HepG2 (cell line): ENCODE measurements at regions not wholly inside any gene's neighbourhood (a gene's known extent, or its start where the extent isn't known, plus 50 kb on each side); places are given as distances from the start of the nearest gene placed in this dataset.

ENCODE experiments used
- ATAC-seq: fragments of 200-7000 bp; cut with Tn5 transposase; 3 replicates; pipeline ENCODE4 v1.9.1; 2020; ENCODE audit warnings: mild to moderate bottlenecking, moderate library complexity
- BruUV-seq: library from RNA; stranded (reverse); fragments of 400-500 nt; replicated peaks from 2 replicates; lab custom pipeline; 2021; lab: Mats Ljungman, UMichigan
- CTCF ChIA-PET: fragments of 300-600 bp; formaldehyde crosslinking; extraction: SDS; loops from one replicate; lab custom pipeline; 2021; ENCODE audit warnings: low total read pairs, inconsistent platforms, low intra/inter-chr PET ratio; lab: Yijun Ruan, JAX
- POLR2A ChIA-PET: fragments of 350-600 bp; sonication (Branson Sonifier 250); formaldehyde crosslinking; loops from one replicate; lab custom pipeline; 2020; ENCODE audit warnings: antibody characterized with exemption, inconsistent platforms; lab: Yijun Ruan, JAX
- DNase-seq: peaks from one replicate; pipeline ENCODE4 v3.0.0-alpha.2; 2015; ENCODE audit warnings: low spot score
- FAIRE-seq: peaks from 3 replicates; lab custom pipeline; 2011; peaks lifted over from hg19 to GRCh38; lab: Jason Lieb, UNC
- H2AFZ ChIP-seq: one replicate; pipeline ENCODE4 v1.6.1; 2011; ENCODE audit warnings: low read length, inconsistent platforms
- H3K27ac ChIP-seq: fragments of 300-600 bp; 3 replicates; pipeline ENCODE4 v1.8.0; 2011; ENCODE audit warnings: mixed run types, mild to moderate bottlenecking, mixed read lengths, low read length, inconsistent platforms; ENCODE audit not compliant: insufficient read depth; ENCODE audit errors: extremely low read length
- H3K27me3 ChIP-seq, 2 experiments: fragments of 200-600 bp in 1 of 2; 2 replicates in 1 of 2; 3 replicates in 1 of 2; pipeline versions ENCODE4 v1.6.0 to v1.8.0; 2011; ENCODE audit warnings: low read length in 2 of 2, mild to moderate bottlenecking in 2 of 2, moderate library complexity in 2 of 2, inconsistent platforms in 1 of 2; ENCODE audit not compliant: insufficient read depth in 2 of 2, control insufficient read depth in 1 of 2
- H3K36me3 ChIP-seq, 2 experiments: fragments of 200-600 bp in 1 of 2; replicated peaks in 1 of 2; 2 replicates in 1 of 2; 3 replicates in 1 of 2; pipeline versions ENCODE4 v1.5.1 to v1.8.0; 2011; ENCODE audit warnings: low read length in 2 of 2, inconsistent platforms in 1 of 2; ENCODE audit not compliant: insufficient read depth in 2 of 2, control insufficient read depth in 1 of 2
- H3K4me1 ChIP-seq: 2 replicates; pipeline ENCODE4 v1.5.1; 2012; ENCODE audit warnings: low read length, inconsistent platforms; ENCODE audit not compliant: insufficient read depth
- H3K4me2 ChIP-seq: 2 replicates; pipeline ENCODE4 v1.6.0; 2011; ENCODE audit warnings: low read depth, low read length, inconsistent platforms
- H3K4me3 ChIP-seq, 3 experiments: fragments of 200-600 bp in 1 of 3; sonication (generic), shearing (Covaris generic) in 1 of 3; replicated peaks in 1 of 3; 2 replicates each; pipeline ENCODE4 v1.5.1; 2011 to 2016; ENCODE audit warnings: low read length in 3 of 3, inconsistent platforms in 2 of 3, low read depth in 2 of 3, mild to moderate bottlenecking in 2 of 3, control low read depth in 1 of 3, mixed read lengths in 1 of 3; ENCODE audit not compliant: insufficient read depth in 1 of 3
- H3K79me2 ChIP-seq: one replicate; pipeline ENCODE4 v1.6.1; 2011; ENCODE audit warnings: low read length, inconsistent platforms; ENCODE audit not compliant: insufficient read depth
- H3K9ac ChIP-seq: 2 replicates; pipeline ENCODE4 v1.6.0; 2011; ENCODE audit warnings: mild to moderate bottlenecking, low read depth, low read length, inconsistent platforms; ENCODE audit not compliant: insufficient read depth
- H3K9me3 ChIP-seq: 2 replicates; pipeline ENCODE4 v1.5.1; 2012; ENCODE audit warnings: mild to moderate bottlenecking, low read length
- H4K20me1 ChIP-seq: 2 replicates; pipeline ENCODE4 v1.6.0; 2011; ENCODE audit warnings: inconsistent platforms, mild to moderate bottlenecking, low read length, moderate library complexity; ENCODE audit not compliant: insufficient read depth
- ARID5B ChIP-seq: IDR thresholded peaks from 2 replicates; pipeline ENCODE4 v1.4.0; 2020; ENCODE audit warnings: mild to moderate bottlenecking, missing genetic modification reagents
- EED ChIP-seq: sonication (generic); formaldehyde crosslinking; IDR thresholded peaks from 2 replicates; pipeline ENCODE4 v1.5.0; 2020; ENCODE audit warnings: mild to moderate bottlenecking, missing genetic modification reagents
- FOXO4 ChIP-seq: sonication (generic); formaldehyde crosslinking; conservative IDR thresholded peaks from 2 replicates; pipeline ENCODE4 v1.8.1; 2023; ENCODE audit warnings: missing genetic modification reagents
- HOMEZ ChIP-seq: IDR thresholded peaks from 2 replicates; pipeline ENCODE4 v1.6.1; 2016; ENCODE audit warnings: low read depth
- IRF2 ChIP-seq: IDR thresholded peaks from 2 replicates; pipeline ENCODE4 v1.6.1; 2018; ENCODE audit warnings: missing genetic modification reagents, missing compliant biosample characterization
- RBM39 ChIP-seq: fragments of 200-400 bp; formaldehyde crosslinking; IDR thresholded peaks from one replicate; pipeline ENCODE4 v1.6.1; 2018; ENCODE audit warnings: antibody characterized with exemption, mild to moderate bottlenecking, low read depth, low read length; ENCODE audit not compliant: poor library complexity, severe bottlenecking
- SAP130 ChIP-seq: IDR thresholded peaks from 2 replicates; pipeline ENCODE4 v1.6.1; 2016; ENCODE audit warnings: low read depth
- SMARCE1 ChIP-seq: fragments of 450-650 bp; IDR thresholded peaks from 2 replicates; pipeline ENCODE4 v1.6.1; 2017; ENCODE audit warnings: borderline replicate concordance
- TEAD2 ChIP-seq: sonication (generic); formaldehyde crosslinking; IDR thresholded peaks from 2 replicates; pipeline ENCODE4 v1.9.0; 2021; ENCODE audit warnings: missing genetic modification reagents
- TEAD3 ChIP-seq: optimal IDR thresholded peaks from 2 replicates; pipeline ENCODE3; 2016; ENCODE audit warnings: borderline replicate concordance
- ZNF143 ChIP-seq: sonication (generic); formaldehyde crosslinking; IDR thresholded peaks from 2 replicates; pipeline ENCODE4 v1.4.0; 2020; ENCODE audit warnings: missing genetic modification reagents
- ZNF18 ChIP-seq: sonication (generic); formaldehyde crosslinking; IDR thresholded peaks from 2 replicates; pipeline ENCODE4 v1.8.0; 2022; ENCODE audit warnings: mild to moderate bottlenecking, missing genetic modification reagents; ENCODE audit not compliant: insufficient replicate concordance
- WGBS: methylation state at CpG from one replicate; pipeline ENCODE4 v1.1.6; 2017; ENCODE audit warnings: low lambda C conversion rate; 5-methylcytosine and 5-hydroxymethylcytosine counted together
- in situ Hi-C: cut with HindIII; loops from 2 replicates; pipeline ENCODE4 v1.10.0; 2017; ENCODE audit warnings: low pct_unique_long_range_greater_than_20kb; ENCODE audit not compliant: extremely low pct_ligation_motif_present
- intact Hi-C: fragments of 100-400 bp; cut with micrococcal nuclease; formaldehyde crosslinking; loops from one replicate; pipeline ENCODE4 v1.10.0; 2022; ENCODE audit not compliant: unreplicated experiment
- TF ChIP-seq, protein P1 (sequence below): sonication (generic); formaldehyde crosslinking; IDR thresholded peaks from 2 replicates; pipeline ENCODE4 v1.9.0; 2022; ENCODE audit warnings: missing genetic modification reagents, mild to moderate bottlenecking, borderline replicate concordance

GRCh38 chr3:66115858-66116654, 77.3 kb upstream of the MAGI1 start:
- WGBS = 8% methylated on average over 6 of the region's 6 CpGs
- FAIRE-seq (peak; percentile 55), ATAC-seq (peak; percentile 86), DNase-seq (peak; percentile 81)
- Histone ChIP-seq H3K36me3 (no peaks in the 10 kb centered on the region), H3K27me3 (peaks cover 0 to 7% of the 10 kb centered on the region in 2 experiments; a peak in 1 of 5 replicates), H3K27ac (no peak overlapping the region), H3K79me2 (no peaks in the 10 kb centered on the region), H3K4me3 (no peak overlapping the region), H4K20me1 (no peaks in the 10 kb centered on the region), H3K9me3 (no peaks in the 10 kb centered on the region), H2AFZ (no peak overlapping the region), H3K4me1 (peaks cover 37% of the 10 kb centered on the region), H3K4me2 (peak overlapping the region; percentile 31), H3K9ac (no peak overlapping the region)
- no TSS peak for BruUV-seq
- intact Hi-C loops = no loop called here
- CTCF ChIA-PET = no interaction called here
- POLR2A ChIA-PET = no interaction called here
- in situ Hi-C loops = no loop called here
- no peak for TF ChIP-seq ZNF18 (CRISPR knock-in tag)
- no peak for TF ChIP-seq SMARCE1
- TF ChIP-seq EED (CRISPR knock-in tag) = no peak
- no peak for TF ChIP-seq TEAD2
- 0 out of 2 replicates have a peak, but pooled peaks have one; percentile 18 for TF ChIP-seq IRF2
- peak; percentile 39; the same call in 1 of the 2 replicates for TF ChIP-seq ARID5B (CRISPR knock-in tag)
- no peak for TF ChIP-seq ZNF143 (CRISPR knock-in tag)
- TF ChIP-seq, protein P1, sequence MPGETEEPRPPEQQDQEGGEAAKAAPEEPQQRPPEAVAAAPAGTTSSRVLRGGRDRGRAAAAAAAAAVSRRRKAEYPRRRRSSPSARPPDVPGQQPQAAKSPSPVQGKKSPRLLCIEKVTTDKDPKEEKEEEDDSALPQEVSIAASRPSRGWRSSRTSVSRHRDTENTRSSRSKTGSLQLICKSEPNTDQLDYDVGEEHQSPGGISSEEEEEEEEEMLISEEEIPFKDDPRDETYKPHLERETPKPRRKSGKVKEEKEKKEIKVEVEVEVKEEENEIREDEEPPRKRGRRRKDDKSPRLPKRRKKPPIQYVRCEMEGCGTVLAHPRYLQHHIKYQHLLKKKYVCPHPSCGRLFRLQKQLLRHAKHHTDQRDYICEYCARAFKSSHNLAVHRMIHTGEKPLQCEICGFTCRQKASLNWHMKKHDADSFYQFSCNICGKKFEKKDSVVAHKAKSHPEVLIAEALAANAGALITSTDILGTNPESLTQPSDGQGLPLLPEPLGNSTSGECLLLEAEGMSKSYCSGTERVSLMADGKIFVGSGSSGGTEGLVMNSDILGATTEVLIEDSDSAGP (CRISPR knock-in tag) = no peak
- no peak for TF ChIP-seq FOXO4 (CRISPR knock-in tag)
- peak; percentile 97 for TF ChIP-seq TEAD3 (CRISPR knock-in tag)
- peak; percentile 29; the same call in 1 of the 2 replicates for TF ChIP-seq HOMEZ (CRISPR knock-in tag)
- TF ChIP-seq SAP130 (CRISPR knock-in tag) = peak; percentile 57; the same call in 1 of the 2 replicates
- no peak for TF ChIP-seq RBM39
